Astrocyte of the spinal cord (primary cell): ENCODE measurements at regions not wholly inside any gene's neighbourhood (a gene's known extent, or its start where the extent isn't known, plus 50 kb on each side); places are given as distances from the start of the nearest gene placed in this dataset.

Experiments used
- DNase-seq: peaks from one replicate; pipeline ENCODE4 v3.0.0; 2011; ENCODE audit warnings: low read depth, low spot score
- H3K4me3 ChIP-seq: 2 replicates; pipeline ENCODE4 v1.5.1; 2011; ENCODE audit warnings: low read depth, mild to moderate bottlenecking, low read length, moderate library complexity
- in situ Hi-C: cut with HindIII; loops from 2 replicates; pipeline ENCODE4 v1.10.0; 2017; ENCODE audit warnings: low sequenced_read_pairs
- TF ChIP-seq, protein P1 (sequence below): IDR thresholded peaks from 2 replicates; pipeline ENCODE4 v1.5.1; 2012; ENCODE audit warnings: low read depth, mild to moderate bottlenecking, low read length, inconsistent platforms

DNA sequence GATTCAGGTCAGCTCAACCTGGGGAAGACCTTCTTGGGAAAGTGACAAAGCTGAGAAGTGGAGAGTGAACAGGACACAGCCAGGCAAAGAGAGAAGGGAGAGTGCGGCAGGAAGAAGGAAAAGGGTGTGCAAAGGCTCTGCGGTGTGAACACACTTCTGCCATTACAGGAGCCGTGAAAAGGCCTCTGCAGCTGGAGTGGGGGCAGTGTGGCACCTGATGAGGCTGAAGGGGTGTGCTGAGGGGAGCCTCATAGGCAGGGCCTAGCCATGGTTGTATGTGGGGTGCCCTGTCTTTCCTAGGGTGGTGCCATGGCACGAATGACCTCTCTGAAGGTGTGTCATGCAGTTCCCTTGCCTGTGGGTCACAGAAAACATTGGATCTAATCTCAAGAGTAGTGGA, 347.6 kb downstream of the CYRIA start:
- no peak for DNase-seq
- TF ChIP-seq, protein P1, sequence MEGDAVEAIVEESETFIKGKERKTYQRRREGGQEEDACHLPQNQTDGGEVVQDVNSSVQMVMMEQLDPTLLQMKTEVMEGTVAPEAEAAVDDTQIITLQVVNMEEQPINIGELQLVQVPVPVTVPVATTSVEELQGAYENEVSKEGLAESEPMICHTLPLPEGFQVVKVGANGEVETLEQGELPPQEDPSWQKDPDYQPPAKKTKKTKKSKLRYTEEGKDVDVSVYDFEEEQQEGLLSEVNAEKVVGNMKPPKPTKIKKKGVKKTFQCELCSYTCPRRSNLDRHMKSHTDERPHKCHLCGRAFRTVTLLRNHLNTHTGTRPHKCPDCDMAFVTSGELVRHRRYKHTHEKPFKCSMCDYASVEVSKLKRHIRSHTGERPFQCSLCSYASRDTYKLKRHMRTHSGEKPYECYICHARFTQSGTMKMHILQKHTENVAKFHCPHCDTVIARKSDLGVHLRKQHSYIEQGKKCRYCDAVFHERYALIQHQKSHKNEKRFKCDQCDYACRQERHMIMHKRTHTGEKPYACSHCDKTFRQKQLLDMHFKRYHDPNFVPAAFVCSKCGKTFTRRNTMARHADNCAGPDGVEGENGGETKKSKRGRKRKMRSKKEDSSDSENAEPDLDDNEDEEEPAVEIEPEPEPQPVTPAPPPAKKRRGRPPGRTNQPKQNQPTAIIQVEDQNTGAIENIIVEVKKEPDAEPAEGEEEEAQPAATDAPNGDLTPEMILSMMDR: no peak
- H3K4me3 ChIP-seq: no peak overlapping the region
- in situ Hi-C loops: no loop called here

DNA sequence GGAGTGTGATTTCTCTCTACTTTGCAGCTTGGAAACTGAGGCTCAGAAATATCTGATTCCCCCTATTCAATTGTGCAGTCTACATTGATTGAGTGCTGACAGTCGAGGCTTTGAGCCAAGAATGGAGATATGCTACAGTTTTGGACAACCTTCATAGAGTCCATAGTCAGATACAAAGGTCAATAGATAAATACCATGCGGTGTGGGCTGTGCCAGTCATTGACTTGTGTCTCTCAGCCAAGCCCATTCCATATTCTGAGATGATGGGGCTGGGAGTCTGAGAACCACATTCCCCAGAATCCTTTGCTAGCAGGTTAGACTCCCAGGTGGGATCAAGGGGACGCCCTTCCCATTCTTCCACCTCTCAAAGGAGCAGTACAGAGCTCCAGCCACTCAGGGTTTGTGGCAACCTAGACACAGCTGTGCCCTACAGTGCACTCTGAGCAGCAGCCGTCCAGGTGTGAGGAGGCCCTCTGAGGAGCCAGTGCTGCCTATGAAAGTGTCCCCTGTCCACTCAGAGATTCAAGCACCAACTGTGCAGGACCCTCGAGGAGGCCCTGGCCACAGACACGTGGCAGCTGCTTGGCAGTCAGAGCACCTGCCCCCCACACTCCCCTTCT, 348.3 kb downstream of the CYRIA start:
- no peak overlapping the region for H3K4me3 ChIP-seq
- no peak for DNase-seq
- in situ Hi-C loops: no loop called here
- TF ChIP-seq, protein P1: no peak

DNA sequence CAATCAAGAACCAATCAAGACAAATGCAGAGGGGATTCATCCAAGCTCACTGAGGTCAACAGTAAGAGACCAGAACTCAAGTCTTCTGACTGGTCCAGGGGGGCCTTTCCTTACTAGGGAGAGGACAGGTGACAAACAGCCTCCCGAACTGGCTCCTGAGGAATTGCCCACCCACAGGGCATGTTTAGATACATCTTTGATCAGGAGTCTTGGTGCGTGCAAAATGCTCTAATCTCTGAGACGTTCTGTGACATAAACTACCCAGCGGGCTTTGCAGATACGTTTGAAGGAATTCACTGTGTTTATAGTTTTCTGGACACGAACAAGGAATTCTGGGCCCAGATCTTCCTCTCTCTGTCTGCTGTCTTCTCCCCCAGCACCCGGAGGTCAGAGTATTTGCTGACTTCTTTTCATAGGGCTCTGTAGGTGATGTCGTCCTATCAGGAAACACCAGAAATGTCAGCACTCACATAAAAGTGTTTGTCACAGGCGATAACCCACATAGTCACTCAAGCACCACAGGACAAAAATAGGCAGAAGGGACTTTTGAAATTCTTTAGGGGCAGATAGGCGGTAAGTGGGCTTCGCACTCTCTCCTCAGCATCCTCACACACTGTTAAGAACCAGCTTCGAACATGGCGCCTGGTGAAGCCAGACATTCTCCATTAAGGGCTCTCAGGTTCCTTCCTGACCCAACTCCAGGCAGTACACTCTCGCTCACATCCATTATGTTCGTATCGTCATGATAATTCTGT, 349.0 kb downstream of the CYRIA start:
- in situ Hi-C loops: no loop called here
- no peak for DNase-seq
- H3K4me3 ChIP-seq: no peak overlapping the region
- TF ChIP-seq, protein P1: no peak

DNA sequence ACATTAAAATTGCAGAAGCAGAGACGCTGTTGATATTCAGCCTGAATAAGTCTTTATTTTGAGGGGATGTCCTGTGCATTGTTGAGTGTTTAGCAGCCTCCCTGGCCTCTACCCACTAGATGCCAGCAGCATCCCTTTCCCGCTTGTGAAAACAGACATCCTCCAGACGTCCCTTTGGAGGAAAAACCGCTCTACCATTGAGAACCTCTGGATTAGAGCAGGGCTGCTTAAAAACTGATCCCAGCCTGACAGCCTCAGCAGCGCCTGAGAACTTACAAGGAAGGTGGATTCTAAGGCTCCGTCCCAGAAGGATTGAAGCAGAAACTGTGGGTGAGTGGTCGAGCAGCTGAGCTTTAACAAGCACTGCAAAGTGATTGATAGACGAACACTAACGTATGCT, 349.7 kb downstream of the CYRIA start:
- TF ChIP-seq, protein P1: no peak
- in situ Hi-C loops: no loop called here
- no peak for DNase-seq
- no peak overlapping the region for H3K4me3 ChIP-seq

DNA sequence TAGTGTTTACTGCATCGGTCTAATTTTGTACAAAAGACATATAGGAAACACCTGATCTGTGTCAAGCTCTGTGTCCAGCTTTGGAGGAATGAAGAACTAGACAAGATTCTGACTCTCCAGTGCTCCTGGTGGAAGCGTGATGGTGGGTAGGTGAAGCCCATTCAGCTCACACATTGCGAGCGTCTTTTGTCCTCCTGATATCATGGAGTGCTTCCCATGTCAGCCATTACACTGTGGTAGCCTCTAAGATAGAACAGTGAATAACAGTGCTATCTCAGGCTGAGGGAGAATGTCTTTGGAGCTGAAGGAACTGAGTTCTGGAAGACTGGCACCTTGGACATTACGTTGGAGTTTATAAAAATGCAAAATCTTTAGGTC, 350.2 kb downstream of the CYRIA start:
- in situ Hi-C loops: no loop called here
- TF ChIP-seq, protein P1: no peak
- no peak for DNase-seq
- H3K4me3 ChIP-seq: no peak overlapping the region

DNA sequence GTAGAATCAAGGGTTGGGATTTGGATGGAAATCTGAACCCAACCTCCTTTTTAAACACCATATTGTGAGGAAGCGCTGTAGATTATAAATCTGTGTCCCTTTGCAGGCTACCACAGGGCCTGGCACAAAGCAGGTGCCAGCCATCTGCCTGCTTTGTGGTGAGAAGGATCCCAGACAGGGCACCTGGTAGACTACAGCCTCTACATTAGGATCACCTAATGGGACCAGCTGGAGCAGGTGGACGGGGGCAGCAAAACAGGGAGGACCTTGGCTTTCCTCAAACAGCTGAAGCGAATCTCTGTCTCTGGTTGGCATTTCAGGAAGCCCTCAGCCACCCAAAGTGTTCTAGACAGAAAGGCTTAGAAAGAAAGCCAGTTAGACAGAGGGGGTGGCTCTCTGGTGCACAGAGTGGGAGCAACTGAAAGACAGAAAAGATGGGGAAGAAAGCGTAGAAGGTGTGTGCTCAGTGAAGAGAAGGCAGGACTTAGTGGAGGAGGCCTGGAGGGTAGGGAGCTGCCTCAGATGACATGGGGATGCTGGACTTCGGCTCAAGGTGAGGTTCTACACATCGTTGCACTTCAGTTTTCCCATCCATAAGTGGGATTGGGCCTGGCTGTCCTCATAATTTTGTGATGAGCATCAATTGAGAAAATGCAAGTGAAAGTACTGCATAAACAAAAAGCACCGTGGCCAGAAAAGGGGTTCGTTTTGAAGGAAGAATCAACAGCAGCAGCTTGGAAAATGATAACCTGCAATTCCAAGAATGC, 350.8 kb downstream of the CYRIA start:
- no peak overlapping the region for H3K4me3 ChIP-seq
- in situ Hi-C loops: no loop called here
- DNase-seq: no peak
- TF ChIP-seq, protein P1: no peak
